ENCODE measurements at regions not wholly inside any gene's neighbourhood (a gene's known extent, or its start where the extent isn't known, plus 50 kb on each side); places are given as distances from the start of the nearest gene placed in this dataset.

DNA sequence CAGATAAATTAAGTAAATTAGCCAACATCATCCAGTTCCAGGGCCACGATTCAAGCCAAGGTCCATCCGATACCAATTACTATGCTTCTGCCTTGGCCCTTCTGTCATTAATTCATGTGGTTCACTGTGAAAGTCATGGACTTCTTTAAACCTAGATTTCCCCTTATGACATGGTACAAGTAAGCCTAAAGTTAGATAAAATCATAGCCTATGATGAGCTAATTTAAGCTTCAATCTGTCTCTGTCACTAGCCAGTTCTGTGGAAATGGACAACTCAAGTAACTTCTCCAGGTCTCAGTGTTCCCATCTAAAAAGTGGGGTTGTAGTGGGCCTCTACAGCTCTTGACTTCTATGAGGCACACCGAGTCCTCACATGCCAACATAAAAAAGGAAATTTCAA lies 225.5 kb upstream of the MARCKS start (continued):
- TF ChIP-seq, protein P1, sequence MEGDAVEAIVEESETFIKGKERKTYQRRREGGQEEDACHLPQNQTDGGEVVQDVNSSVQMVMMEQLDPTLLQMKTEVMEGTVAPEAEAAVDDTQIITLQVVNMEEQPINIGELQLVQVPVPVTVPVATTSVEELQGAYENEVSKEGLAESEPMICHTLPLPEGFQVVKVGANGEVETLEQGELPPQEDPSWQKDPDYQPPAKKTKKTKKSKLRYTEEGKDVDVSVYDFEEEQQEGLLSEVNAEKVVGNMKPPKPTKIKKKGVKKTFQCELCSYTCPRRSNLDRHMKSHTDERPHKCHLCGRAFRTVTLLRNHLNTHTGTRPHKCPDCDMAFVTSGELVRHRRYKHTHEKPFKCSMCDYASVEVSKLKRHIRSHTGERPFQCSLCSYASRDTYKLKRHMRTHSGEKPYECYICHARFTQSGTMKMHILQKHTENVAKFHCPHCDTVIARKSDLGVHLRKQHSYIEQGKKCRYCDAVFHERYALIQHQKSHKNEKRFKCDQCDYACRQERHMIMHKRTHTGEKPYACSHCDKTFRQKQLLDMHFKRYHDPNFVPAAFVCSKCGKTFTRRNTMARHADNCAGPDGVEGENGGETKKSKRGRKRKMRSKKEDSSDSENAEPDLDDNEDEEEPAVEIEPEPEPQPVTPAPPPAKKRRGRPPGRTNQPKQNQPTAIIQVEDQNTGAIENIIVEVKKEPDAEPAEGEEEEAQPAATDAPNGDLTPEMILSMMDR (conservative IDR thresholded peaks at IDR 0.05; ENCODE audit: low read depth in 2 of 2) = no peak
- no peak for TF ChIP-seq POLR2AphosphoS5 (IDR thresholded peaks at IDR 0.05; ENCODE audit: low read depth)
- TF ChIP-seq EZH2phosphoT487 (IDR thresholded peaks at IDR 0.05; ENCODE audit: unreplicated experiment) = no peak
- no peak for TF ChIP-seq CREB1 (CRISPR knock-in tag; IDR thresholded peaks at IDR 0.05; ENCODE audit: low read depth)
- no peak for TF ChIP-seq NANOG (IDR thresholded peaks at IDR 0.05; ENCODE audit: borderline replicate concordance)
- no peak for TF ChIP-seq JUNB (IDR thresholded peaks at IDR 0.05; ENCODE audit: unreplicated experiment)
- no peak for TF ChIP-seq STAT1 (IDR thresholded peaks at IDR 0.05; ENCODE audit: unreplicated experiment)

DNA sequence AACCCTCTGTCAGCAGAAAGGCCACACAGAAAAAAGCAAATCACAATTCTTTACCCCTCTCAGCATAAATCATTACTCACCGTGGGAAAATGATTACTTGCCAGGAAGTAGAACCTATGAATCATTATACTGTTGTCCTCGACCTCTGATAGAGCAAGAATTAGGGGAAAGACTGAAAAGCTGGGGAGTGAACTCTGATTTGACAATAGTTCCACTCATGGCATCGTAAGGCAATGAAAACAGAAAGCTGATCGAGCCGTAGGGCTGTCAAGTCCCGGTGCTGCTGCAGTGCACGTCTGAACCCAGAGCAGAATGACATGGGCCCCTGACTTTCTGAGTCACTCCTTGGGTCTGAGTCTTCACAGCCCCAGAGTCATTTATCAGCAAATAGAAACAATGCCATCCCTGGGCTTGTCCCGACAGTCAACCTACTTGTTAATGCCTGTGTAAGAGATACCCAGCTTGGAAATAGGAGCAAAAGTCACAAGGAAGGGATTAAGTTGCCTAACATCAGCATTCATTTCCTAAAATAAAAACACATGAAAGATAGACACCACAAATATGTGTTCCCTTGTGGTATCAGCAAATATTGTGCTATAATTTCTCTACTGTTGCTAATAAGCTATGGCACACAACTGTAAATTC lies 224.8 kb upstream of the MARCKS start:
- H3K9me3 Mint-ChIP-seq = no peaks in the 10 kb centered on the region

DNA sequence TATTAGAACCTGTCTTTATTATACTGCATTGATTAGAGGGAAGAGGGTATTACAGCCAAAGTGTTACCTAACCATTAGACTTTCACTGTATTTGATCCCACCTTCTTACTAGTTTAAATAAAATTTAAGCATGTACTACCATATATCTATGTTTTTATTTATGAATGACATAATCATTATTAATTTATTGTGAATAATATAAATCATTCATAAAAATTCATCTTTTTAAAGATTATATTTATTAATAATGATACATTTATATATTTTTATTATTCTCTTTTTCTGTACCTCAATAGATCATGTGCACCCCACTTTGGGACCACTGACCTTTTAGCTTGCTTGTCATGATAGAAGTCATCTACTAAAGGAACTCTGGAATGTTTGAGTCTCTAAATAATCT lies 223.5 kb upstream of the MARCKS start:
- Mint-ChIP-seq H3K36me3 (ENCODE audit: low read depth) (no peaks in the 10 kb centered on the region), H3K4me1 (peaks cover 4% of the 10 kb centered on the region), H3K27ac (no peak overlapping the region), H3K4me3 (no peak overlapping the region), H3K27me3 (ENCODE audit: insufficient read depth, low read depth, poor library complexity) (peaks cover 7% of the 10 kb centered on the region), H3K9me3 (no peaks in the 10 kb centered on the region)
- H4K20me1 ChIP-seq (replicated peaks; ENCODE audit: insufficient read depth) = no peaks in the 10 kb centered on the region
- ATAC-seq (no peak), DNase-seq (ENCODE audit: low spot score) (no peak)
- no peaks in the 10 kb centered on the region for H3K79me2 ChIP-seq (replicated peaks; ENCODE audit: insufficient read depth)
- no peak overlapping the region for H3K4me2 ChIP-seq
- H3K4me1 ChIP-seq (ENCODE audit: insufficient read depth) = peaks cover 6% of the 10 kb centered on the region; the same call in 1 of the 2 replicates
- no peaks in the 10 kb centered on the region for H3K36me3 ChIP-seq (ENCODE audit: insufficient read depth)
- H3K9me2 ChIP-seq (ENCODE audit: insufficient read depth) = no peaks in the 10 kb centered on the region
- no peak overlapping the region for H3K4me3 ChIP-seq
- H2AFZ ChIP-seq = no peak overlapping the region
- H3K27me3 ChIP-seq (ENCODE audit: insufficient read depth) = no peaks in the 10 kb centered on the region
- H3K27ac ChIP-seq (ENCODE audit: low read depth) = no peak overlapping the region
- H3F3A ChIP-seq (replicated peaks; ENCODE audit: low read depth) = no peaks in the 10 kb centered on the region
- TF ChIP-seq, protein P2, sequence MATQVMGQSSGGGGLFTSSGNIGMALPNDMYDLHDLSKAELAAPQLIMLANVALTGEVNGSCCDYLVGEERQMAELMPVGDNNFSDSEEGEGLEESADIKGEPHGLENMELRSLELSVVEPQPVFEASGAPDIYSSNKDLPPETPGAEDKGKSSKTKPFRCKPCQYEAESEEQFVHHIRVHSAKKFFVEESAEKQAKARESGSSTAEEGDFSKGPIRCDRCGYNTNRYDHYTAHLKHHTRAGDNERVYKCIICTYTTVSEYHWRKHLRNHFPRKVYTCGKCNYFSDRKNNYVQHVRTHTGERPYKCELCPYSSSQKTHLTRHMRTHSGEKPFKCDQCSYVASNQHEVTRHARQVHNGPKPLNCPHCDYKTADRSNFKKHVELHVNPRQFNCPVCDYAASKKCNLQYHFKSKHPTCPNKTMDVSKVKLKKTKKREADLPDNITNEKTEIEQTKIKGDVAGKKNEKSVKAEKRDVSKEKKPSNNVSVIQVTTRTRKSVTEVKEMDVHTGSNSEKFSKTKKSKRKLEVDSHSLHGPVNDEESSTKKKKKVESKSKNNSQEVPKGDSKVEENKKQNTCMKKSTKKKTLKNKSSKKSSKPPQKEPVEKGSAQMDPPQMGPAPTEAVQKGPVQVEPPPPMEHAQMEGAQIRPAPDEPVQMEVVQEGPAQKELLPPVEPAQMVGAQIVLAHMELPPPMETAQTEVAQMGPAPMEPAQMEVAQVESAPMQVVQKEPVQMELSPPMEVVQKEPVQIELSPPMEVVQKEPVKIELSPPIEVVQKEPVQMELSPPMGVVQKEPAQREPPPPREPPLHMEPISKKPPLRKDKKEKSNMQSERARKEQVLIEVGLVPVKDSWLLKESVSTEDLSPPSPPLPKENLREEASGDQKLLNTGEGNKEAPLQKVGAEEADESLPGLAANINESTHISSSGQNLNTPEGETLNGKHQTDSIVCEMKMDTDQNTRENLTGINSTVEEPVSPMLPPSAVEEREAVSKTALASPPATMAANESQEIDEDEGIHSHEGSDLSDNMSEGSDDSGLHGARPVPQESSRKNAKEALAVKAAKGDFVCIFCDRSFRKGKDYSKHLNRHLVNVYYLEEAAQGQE (IDR thresholded peaks at IDR 0.05; ENCODE audit: unreplicated experiment) = no peak
- TF ChIP-seq, protein P1 (conservative IDR thresholded peaks at IDR 0.05; ENCODE audit: low read depth in 2 of 2) = no peak
- no peak for TF ChIP-seq ZNF331 (CRISPR knock-in tag; IDR thresholded peaks at IDR 0.05; ENCODE audit: low read depth)

More for the DNA sequence above, 224.8 kb upstream of the MARCKS start:
- H3K4me3 ChIP-seq = no peak overlapping the region
- Mint-ChIP-seq H3K36me3 (ENCODE audit: low read depth) (no peaks in the 10 kb centered on the region), H3K4me1 (peaks cover 4% of the 10 kb centered on the region), H3K27ac (no peak overlapping the region), H3K4me3 (no peak overlapping the region), H3K27me3 (ENCODE audit: insufficient read depth, low read depth, poor library complexity) (peaks cover 7% of the 10 kb centered on the region)
- no peak for TF ChIP-seq STAT1 (IDR thresholded peaks at IDR 0.05; ENCODE audit: unreplicated experiment)
- no peak for TF ChIP-seq ZNF331 (CRISPR knock-in tag; IDR thresholded peaks at IDR 0.05; ENCODE audit: low read depth)
- TF ChIP-seq ZNF114 (CRISPR knock-in tag; IDR thresholded peaks at IDR 0.05) = no peak
- peak overlapping the region; percentile 74; the same call in 1 of the 2 replicates for H2AFZ ChIP-seq
- no peaks in the 10 kb centered on the region for H4K20me1 ChIP-seq (replicated peaks; ENCODE audit: insufficient read depth)
- no peaks in the 10 kb centered on the region for H3K36me3 ChIP-seq (ENCODE audit: insufficient read depth)
- ATAC-seq (no peak), DNase-seq (ENCODE audit: low spot score) (no peak)
- H3K4me2 ChIP-seq = no peak overlapping the region
- H3F3A ChIP-seq (replicated peaks; ENCODE audit: low read depth) = no peaks in the 10 kb centered on the region
- H3K79me2 ChIP-seq (replicated peaks; ENCODE audit: insufficient read depth) = no peaks in the 10 kb centered on the region
- no peaks in the 10 kb centered on the region for H3K9me2 ChIP-seq (ENCODE audit: insufficient read depth)
- no peaks in the 10 kb centered on the region for H3K27me3 ChIP-seq (ENCODE audit: insufficient read depth)
- no peak overlapping the region for H3K27ac ChIP-seq (ENCODE audit: low read depth)
- H3K4me1 ChIP-seq (ENCODE audit: insufficient read depth) = peaks cover 6% of the 10 kb centered on the region; the same call in 1 of the 2 replicates
